ENCODE measurements at regions not wholly inside any gene's neighbourhood (a gene's known extent, or its start where the extent isn't known, plus 50 kb on each side); places are given as distances from the start of the nearest gene placed in this dataset.

DNA sequence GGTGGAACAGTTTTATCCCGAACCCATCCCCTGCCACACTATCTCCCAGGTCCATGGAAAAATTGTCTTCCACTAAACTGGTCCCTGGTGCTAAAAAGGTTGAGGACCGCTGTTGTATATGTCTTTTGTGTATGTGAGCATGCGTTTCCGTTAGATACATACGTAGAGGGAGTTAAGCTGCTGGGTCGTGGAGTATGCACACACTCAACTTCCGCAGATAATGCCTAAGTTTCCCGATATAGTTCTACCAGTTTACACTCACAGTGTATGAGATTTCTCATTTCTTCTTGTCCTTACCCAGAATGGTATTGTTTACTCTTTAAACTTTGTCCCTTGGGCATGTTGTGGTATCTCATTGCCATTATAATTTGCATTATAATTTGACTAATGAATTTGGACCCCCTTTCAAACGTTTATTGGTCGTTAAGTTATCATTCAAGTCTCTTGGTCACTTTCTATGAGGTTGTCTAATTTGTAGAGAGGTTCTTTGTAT, 50.5 kb upstream of the SCAF8 start:
- no peak for TF ChIP-seq CTCF (IDR thresholded peaks at IDR 0.05)
- Histone ChIP-seq H3K4me3 (no peak overlapping the region), H3K27ac (no peak overlapping the region), H3K4me1 (ENCODE audit: control insufficient read depth in 1 of 2, low read depth in 2 of 2) (peaks cover 0 to 6% of the 10 kb centered on the region in 2 donors), H3K9me3 (no peaks in the 10 kb centered on the region), H3K36me3 (no peaks in the 10 kb centered on the region), H3K27me3 (replicated peaks; ENCODE audit: insufficient read depth) (no peaks in the 10 kb centered on the region)
- DNase-seq (ENCODE audit: low spot score) (no peak), ATAC-seq (ENCODE audit: insufficient number of reproducible peaks, low FRiP score, low read depth) (no peak)

Measured in thoracic aorta (tissue), 2 donors.